ENCODE measurements at regions not wholly inside any gene's neighbourhood (a gene's known extent, or its start where the extent isn't known, plus 50 kb on each side); places are given as distances from the start of the nearest gene placed in this dataset.

DNA sequence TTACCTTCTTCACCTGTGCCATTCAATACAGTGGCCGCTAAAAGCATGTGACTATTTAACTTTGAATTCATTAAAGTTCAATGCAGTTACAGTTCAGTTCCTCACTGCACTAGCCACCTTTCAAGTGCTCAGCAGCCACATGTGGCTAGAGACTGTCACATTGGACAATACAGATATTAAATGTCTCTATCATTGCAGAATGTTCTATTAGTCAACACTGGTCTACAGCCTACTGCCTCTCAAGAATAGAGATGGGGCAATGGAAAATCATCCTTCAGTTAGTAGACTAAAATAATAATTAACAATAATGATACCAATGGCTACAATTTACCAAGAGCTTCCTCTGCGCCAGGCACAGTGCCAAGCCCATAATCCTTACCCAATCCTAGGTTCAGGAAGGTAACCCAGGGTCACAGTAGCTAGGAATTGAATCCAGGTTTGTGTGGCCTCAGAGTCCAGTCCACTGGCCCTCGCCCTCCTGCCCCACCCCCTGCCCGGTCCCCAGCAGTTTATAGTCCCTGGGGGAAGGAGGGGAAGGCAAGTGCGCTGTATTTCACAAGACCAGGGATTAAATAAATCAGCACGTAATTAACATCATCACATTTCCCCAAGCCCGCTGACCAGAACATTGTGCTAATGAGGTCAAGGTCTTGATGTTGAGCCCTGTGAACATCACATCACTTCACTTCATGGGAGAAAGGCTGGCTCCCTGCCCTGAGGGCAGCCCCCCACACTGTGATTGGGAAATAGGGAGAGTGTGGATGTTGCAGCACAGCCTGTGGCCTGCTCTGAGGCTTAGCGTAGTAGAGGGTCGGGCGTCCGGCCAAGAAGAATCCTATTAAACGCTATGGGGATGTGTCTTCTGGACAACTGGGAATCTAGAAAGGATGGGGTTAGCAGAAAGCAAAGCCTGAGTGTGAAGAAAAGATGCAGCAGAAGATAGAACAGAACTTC is 147.2 kb downstream of the VEGFA start:
- DNase-seq (ENCODE audit: low spot score): no peak
- no peak for ATAC-seq (ENCODE audit: insufficient number of reproducible peaks, low FRiP score, low read depth)
- H3K27ac ChIP-seq: no peak overlapping the region
- no peaks in the 10 kb centered on the region for H3K36me3 ChIP-seq
- H3K27me3 ChIP-seq (replicated peaks; ENCODE audit: insufficient read depth): no peaks in the 10 kb centered on the region
- H3K4me1 ChIP-seq (ENCODE audit: control insufficient read depth in 1 of 2, low read depth in 2 of 2): peaks cover 0 to 4% of the 10 kb centered on the region in 2 donors
- no peaks in the 10 kb centered on the region for H3K9me3 ChIP-seq
- TF ChIP-seq, protein P1, sequence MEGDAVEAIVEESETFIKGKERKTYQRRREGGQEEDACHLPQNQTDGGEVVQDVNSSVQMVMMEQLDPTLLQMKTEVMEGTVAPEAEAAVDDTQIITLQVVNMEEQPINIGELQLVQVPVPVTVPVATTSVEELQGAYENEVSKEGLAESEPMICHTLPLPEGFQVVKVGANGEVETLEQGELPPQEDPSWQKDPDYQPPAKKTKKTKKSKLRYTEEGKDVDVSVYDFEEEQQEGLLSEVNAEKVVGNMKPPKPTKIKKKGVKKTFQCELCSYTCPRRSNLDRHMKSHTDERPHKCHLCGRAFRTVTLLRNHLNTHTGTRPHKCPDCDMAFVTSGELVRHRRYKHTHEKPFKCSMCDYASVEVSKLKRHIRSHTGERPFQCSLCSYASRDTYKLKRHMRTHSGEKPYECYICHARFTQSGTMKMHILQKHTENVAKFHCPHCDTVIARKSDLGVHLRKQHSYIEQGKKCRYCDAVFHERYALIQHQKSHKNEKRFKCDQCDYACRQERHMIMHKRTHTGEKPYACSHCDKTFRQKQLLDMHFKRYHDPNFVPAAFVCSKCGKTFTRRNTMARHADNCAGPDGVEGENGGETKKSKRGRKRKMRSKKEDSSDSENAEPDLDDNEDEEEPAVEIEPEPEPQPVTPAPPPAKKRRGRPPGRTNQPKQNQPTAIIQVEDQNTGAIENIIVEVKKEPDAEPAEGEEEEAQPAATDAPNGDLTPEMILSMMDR (IDR thresholded peaks at IDR 0.05): no peak
- H3K4me3 ChIP-seq: no peak overlapping the region

GRCh38 chr6:43915986-43916923 is 146.2 kb downstream of the VEGFA start:
- no peak overlapping the region for H3K4me3 ChIP-seq
- H3K4me1 ChIP-seq (ENCODE audit: control insufficient read depth in 1 of 2, low read depth in 2 of 2): peaks cover 0 to 4% of the 10 kb centered on the region in 2 donors
- no peaks in the 10 kb centered on the region for H3K27me3 ChIP-seq (replicated peaks; ENCODE audit: insufficient read depth)
- H3K36me3 ChIP-seq: no peaks in the 10 kb centered on the region
- TF ChIP-seq, protein P1 (IDR thresholded peaks at IDR 0.05): no peak
- H3K27ac ChIP-seq: no peak overlapping the region
- no peaks in the 10 kb centered on the region for H3K9me3 ChIP-seq
- ATAC-seq (ENCODE audit: insufficient number of reproducible peaks, low FRiP score, low read depth): no peak
- no peak for DNase-seq (ENCODE audit: low spot score)

DNA sequence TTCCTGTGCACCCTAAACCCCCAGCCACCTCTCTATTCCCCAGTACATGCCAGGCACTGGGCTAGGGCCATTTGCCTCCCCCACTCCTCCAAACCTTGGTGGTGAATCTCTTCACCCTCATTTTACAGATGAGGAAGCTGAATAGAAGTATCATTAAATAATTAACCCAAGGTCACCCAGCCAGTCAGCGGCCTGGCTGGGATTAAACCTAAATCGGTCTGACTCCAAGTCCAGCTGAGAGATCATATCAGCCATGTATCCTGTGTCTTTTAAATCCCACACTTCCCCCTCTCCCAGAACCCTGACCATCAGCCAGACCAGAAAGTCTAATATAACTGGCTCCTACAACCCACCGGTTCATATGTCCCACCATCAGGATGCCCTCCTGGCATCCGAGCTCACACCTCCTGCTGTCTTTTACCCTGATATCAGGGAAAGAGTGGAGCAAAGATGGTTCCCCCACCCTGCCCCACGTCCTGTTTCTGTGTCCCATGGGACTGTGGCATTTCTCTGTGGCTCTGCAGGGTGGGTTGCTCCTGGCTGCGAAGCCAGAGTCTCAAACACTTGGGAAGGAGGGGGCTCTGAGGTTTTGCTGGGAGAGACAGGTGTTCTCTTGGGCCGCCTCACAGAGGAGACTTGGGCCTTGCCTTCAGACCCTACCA is 145.3 kb downstream of the VEGFA start:
- ATAC-seq (ENCODE audit: insufficient number of reproducible peaks, low FRiP score, low read depth) (no peak), DNase-seq (ENCODE audit: low spot score) (no peak)
- Histone ChIP-seq H3K27ac (no peak overlapping the region), H3K27me3 (replicated peaks; ENCODE audit: insufficient read depth) (no peaks in the 10 kb centered on the region), H3K4me1 (ENCODE audit: control insufficient read depth in 1 of 2, low read depth in 2 of 2) (peaks cover 0 to 4% of the 10 kb centered on the region in 2 donors), H3K9me3 (no peaks in the 10 kb centered on the region), H3K4me3 (no peak overlapping the region), H3K36me3 (no peaks in the 10 kb centered on the region)
- TF ChIP-seq, protein P1 (IDR thresholded peaks at IDR 0.05): no peak

- DNase-seq (ENCODE audit: low spot score) (no peak), ATAC-seq (ENCODE audit: insufficient number of reproducible peaks, low FRiP score, low read depth) (no peak)
- H3K4me3 ChIP-seq: no peak overlapping the region
- no peaks in the 10 kb centered on the region for H3K36me3 ChIP-seq
- H3K27ac ChIP-seq: no peak overlapping the region
- TF ChIP-seq, protein P1 (IDR thresholded peaks at IDR 0.05): no peak
- H3K27me3 ChIP-seq (replicated peaks; ENCODE audit: insufficient read depth): no peaks in the 10 kb centered on the region
- peaks cover 0 to 4% of the 10 kb centered on the region in 2 donors for H3K4me1 ChIP-seq (ENCODE audit: control insufficient read depth in 1 of 2, low read depth in 2 of 2)
- H3K9me3 ChIP-seq: no peaks in the 10 kb centered on the region
Measured at GRCh38 chr6:43914272-43915147, 144.5 kb downstream of the VEGFA start.
